Fibroblast of upper back skin (primary cell): ENCODE measurements at regions not wholly inside any gene's neighbourhood (a gene's known extent, or its start where the extent isn't known, plus 50 kb on each side); places are given as distances from the start of the nearest gene placed in this dataset.
A peak's percentile ranks its signal among the peaks of the same experiment; 100 is the strongest.

Experiments
- DNase-seq: peaks from one replicate; pipeline ENCODE4 v3.0.0-alpha.2; 2013

GRCh38 chr7:70907259-70908247, 224.4 kb upstream of the GALNT17 start:
- DNase-seq: peak; percentile 53

DNA sequence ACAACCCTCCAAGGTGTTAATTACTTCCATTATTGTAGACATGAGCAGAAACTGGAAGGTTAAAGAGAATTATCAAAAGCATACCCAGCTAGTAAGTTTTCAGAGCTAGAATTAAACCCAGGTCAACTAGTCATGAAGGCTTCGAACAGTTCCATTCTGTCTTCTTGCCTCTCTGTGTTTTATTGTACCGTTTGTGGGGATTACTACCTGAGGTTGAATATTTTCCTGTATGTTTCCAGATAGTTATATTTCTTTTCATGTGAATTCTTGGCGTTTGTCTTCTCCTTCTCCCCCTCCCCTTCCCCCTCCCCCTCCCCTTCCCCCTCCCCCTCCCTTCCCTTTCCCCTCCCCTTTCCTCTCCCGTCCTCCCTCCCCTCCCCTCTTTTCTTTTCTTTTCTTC, 218.0 kb upstream of the GALNT17 start:
- DNase-seq: no peak

DNA sequence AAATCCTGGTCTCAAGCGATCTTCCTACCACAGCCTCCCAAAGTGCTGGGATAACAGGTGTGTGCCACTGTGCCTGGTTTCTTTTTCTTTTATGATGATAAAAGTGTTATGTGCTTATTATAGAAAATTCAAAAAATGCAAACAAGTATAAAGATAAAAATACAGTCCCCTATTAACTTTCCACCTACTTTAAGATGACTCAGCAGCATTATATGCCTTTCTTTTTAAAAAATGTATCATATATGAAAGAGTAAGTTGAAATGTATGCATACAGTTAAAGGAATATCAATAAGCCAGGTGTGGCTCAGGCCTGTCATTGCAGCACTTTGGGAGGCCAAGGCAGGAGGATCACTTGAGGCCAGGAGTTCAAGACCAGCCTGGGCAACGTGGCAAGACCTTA, 216.9 kb upstream of the GALNT17 start:
- DNase-seq: no peak

DNA sequence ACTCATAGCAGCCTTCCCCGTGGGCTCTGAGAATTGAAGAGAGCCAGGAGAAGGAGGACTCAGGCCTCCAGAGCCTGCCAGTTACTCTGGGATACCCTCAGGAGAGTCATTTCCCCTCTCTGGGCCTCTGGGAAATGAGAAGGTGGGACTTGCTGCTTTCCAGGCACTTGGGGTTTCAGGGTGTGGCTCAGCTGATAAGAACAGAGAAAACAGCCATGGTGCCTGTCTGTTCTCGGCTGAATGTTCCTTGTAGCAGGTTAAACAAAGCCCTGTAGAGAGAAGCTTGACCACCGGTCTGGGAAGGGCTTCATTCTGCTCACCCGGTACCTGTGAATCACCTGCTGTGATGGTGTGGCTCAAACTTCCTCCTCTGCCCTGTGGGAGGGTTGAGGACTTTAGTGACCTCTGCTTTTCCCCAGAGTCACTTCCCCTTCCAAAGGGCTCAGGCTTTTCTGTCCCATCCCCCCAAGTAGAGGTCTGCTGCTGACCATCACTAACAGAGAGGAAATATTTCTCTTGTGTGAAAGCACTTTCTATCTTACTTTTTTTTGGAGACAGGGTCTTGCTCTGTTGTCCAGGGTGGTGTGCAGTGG, 212.4 kb upstream of the GALNT17 start:
- DNase-seq: no peak

DNA sequence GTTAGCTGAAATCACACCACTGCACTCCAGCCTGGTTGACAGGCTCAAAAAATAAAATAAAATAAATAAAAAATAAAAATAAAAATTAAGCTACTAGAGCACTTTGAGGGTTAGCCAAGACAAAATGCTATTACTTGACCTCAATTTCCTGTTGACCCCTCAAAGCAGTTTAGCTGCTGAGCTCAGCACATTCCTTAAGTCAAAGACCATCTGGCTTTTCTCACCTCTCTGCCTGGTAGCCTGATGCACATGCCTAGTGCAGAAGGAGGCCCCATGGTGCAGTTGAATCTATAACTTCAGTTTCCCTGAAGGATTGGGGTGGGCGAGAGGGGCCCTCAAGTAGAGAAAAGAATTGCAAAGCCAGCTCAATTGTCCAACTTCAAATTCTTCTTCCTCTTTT, 211.1 kb upstream of the GALNT17 start:
- DNase-seq: peak; percentile 16

GRCh38 chr7:70923181-70923845, 208.6 kb upstream of the GALNT17 start:
- peak; percentile 52 for DNase-seq

DNA sequence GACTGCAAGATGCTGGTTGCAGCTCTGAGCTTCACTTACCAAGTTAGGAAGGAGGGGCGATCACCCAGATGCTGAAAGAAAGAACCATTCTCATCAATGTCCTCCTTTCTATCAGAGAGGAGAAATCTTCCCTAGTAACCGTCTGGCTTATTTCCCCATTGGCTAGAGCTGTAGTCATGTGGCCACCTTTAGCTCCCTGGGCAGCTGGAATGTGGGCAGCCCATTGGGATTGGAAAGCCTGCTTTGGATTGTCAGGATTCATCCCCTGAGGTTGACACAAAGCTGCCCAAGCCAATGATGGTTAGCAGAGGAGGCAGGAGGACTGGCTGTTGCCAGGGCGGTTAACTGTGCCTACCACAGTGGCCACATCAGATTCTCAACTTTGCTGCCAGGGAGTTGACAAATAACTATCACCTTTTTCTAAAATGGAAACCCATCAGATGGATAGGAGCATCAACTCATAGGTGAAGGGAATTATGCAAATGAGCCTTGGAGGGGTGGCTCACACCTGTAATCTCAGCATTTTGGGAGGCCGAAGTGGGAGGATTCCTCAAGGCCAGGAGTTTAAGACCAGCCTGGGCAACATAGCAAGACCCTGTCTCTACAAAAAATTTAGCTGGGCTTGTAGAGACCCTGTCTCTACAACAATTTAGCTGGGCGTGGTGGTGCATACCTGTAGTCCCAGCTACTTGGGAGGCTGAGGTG, 206.4 kb upstream of the GALNT17 start:
- peak; percentile 2 for DNase-seq

DNA sequence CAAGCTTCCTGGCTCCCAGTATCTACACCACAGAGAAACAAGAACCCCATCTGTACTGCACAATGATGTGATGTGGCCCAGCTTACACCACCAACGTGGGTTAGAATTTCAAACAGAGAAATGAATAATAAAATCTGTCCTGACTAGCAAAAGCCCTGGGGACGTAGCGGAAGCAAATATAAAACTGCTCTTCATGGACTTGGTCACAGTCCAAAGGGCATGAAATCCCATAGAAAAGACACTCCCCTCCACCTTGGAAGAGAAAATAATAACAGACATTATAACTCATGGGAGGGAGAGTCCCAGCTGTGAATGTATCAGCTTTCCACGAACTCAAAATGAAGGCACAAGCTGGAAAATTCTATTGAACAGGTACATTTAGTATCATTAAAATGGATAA, 205.3 kb upstream of the GALNT17 start:
- no peak for DNase-seq

GRCh38 chr7:70935311-70935710, 196.6 kb upstream of the GALNT17 start:
- DNase-seq: no peak

DNA sequence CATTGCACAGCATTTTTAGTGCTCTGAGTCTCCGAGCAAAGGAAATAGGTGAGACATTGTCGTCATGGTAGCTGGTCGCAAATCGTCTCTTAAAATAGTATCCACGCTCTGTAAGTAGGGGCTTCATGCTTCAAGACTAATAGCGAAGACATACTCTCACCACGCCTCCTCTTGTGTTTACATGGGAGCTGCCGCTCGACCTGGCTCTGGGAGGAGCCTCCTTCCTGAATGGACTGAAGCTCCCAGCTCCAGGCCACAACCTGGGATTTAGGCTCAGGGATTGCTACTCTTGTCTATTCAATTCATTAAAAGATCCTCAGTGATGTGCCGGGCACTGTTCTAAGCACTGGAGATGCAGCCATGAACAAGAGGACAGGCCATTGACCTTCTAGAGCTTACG, 196.1 kb upstream of the GALNT17 start:
- DNase-seq: no peak

DNA sequence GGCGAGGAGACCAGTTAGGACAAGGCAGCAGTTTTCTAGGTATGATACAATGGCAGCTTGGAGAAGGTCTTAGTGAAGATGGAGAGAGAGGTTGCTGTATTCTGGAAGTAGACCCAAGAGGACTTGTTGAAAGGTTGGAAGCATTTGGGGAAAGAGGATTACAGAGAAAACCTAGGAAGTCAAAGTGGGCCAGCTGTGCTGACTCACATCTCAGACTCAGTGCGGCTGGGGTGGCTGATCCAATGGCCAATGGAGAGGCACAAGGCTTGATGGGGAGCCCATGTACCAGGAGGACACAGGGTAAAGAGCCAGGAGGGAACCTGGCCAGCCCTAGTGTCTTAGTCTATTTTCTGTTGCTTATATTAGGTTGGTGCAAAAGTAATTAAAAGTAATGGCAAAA, 194.5 kb upstream of the GALNT17 start:
- DNase-seq: no peak

DNA sequence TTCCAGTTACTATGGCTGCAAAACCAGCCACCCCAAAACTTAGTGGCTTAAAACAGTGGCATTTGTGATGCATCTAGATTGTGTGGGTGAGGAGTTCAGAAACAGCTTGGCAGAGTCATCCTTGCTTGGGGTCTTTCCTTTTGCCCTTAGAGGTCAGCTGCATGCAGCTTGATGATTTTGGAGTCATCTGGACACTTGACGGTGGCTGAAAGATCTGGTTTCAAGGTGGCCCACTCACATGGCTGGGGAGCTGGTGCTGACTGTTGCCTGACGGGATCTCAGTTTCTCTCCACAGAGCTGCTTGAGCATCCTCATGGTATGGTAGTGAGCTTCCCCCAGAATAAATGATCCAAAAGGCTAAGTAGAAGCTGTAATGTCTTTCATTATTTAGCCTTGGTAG, 191.3 kb upstream of the GALNT17 start:
- DNase-seq: no peak

GRCh38 chr7:70942791-70943190, 189.2 kb upstream of the GALNT17 start:
- no peak for DNase-seq

DNA sequence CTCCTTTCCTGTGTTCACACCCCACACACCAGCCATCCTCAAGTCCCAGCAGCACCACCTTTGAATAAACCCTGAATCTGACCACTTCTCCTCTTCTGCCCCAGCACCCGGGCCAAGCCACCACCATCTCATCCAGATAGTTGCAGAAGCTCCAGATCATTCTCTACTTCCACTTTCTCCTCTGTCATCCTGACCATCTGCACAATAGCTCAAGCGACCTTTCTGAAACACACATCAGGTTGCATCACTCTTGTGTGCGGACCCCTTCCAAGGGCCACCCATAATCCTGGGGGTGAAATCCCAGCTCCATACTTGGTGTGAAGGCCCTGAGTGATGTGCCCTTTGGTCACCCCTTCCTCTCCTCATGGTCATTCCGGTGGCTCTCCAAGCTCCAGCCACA, 187.4 kb upstream of the GALNT17 start:
- no peak for DNase-seq

- DNase-seq: no peak
Observed at GRCh38 chr7:70947181-70947580, 184.8 kb upstream of the GALNT17 start.

- DNase-seq: no peak
Observed at GRCh38 chr7:70949862-70950261, 182.1 kb upstream of the GALNT17 start.

- DNase-seq: no peak
Observed at GRCh38 chr7:70951271-70951962, 180.5 kb upstream of the GALNT17 start.

- no peak for DNase-seq
Observed at GRCh38 chr7:70952311-70952710, 179.6 kb upstream of the GALNT17 start.

DNA sequence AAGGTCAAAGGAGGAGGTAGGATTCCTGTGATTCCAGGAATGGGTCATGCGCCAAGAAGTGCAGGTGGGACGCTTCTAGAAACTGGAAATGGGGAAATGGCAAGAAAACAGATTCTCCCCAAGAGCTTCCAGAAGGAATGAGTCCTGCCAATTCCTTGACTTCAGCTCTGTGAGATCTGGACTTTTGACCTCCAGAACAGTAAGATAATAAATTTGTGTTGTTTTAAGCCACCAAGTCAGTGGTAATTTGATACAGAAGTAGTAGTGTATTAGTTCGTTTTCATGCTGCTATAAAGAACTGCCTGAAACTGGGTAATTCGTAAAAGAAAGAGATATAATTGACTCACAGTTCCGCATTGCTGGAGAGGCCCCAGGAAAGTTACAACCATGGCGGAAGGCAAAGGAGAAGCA, 178.6 kb upstream of the GALNT17 start:
- no peak for DNase-seq

GRCh38 chr7:70953796-70954195, 178.1 kb upstream of the GALNT17 start:
- DNase-seq: peak; percentile 1

DNA sequence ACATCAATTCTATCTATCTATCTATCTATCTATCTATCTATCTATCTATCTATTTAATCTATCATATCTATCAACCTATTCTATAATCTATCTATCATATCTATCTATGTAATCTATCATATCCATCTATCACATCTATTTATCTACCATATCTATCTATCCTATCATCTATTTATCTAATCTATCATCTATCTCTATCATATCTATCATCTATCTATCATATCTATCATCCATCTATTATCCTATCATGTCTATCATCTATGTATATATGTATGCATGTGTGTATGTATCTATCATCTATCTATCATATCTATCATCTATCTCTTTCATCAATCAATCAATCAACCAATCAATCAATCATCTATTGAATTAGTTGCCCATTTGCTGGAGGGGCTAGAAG, 159.3 kb upstream of the GALNT17 start:
- no peak for DNase-seq

GRCh38 chr7:70975754-70976153, 156.2 kb upstream of the GALNT17 start:
- DNase-seq: no peak

DNA sequence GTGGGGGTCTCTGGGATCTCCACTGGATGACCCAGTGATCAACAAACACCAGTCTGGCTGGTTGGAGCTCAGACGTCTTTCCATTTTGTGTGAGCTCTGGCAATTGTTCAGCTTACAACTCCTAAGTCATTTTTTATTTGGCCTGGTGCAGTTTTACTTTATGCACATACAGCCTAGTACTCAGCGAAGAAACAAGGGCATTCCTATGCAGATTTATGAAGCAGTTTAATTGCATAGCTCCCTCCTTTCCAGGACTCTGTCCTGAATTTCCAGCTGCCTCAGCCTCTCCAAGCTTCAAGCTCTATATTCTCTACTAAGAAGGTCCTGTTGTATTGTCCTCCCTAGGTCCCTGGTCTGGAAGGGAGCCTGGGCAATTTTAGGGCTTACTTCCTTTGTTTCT, 145.6 kb upstream of the GALNT17 start:
- no peak for DNase-seq
